K562 (cell line): ENCODE measurements at regions not wholly inside any gene's neighbourhood (a gene's known extent, or its start where the extent isn't known, plus 50 kb on each side); places are given as distances from the start of the nearest gene placed in this dataset.

Source experiments
- ATAC-seq: fragments of 200-7000 bp; cut with Tn5 transposase; 3 replicates; pipeline ENCODE4 v1.9.1; 2020; ENCODE audit warnings: moderate library complexity
- BruUV-seq: library from RNA; stranded (reverse); fragments of 400-500 nt; replicated peaks from 2 replicates; lab custom pipeline; 2021; lab: Mats Ljungman, UMichigan
- CTCF ChIA-PET: fragments of 300-600 bp; formaldehyde crosslinking; extraction: SDS; loops from one replicate; lab custom pipeline; 2021; ENCODE audit warnings: low intra/inter-chr PET ratio; lab: Yijun Ruan, JAX
- POLR2A ChIA-PET: fragments of 300-600, 350-650 bp; sonication (Branson Sonifier 250); formaldehyde crosslinking; extraction: SDS; loops from one replicate; lab custom pipeline; 2021; ENCODE audit warnings: antibody characterized with exemption, inconsistent platforms; lab: Yijun Ruan, JAX
- DNase-seq, 4 experiments: peaks; one replicate each; pipeline versions ENCODE4 v3.0.0 to v3.0.0-alpha.2; 2011 to 2018; ENCODE audit warnings: low spot score in 3 of 4, mixed read lengths in 3 of 4; ENCODE audit errors: extremely low read depth in 1 of 4
- FAIRE-seq: peaks from 2 replicates; lab custom pipeline; 2011; peaks lifted over from hg19 to GRCh38; lab: Jason Lieb, UNC
- H2AFZ ChIP-seq: 2 replicates; pipeline ENCODE4 v1.6.0; 2011; ENCODE audit warnings: low read depth, low read length, control low read depth, inconsistent platforms
- H3K27ac ChIP-seq: fragments of 200-600 bp; 3 replicates; pipeline ENCODE4 v1.8.0; 2011; ENCODE audit warnings: low read depth, mild to moderate bottlenecking, control low read depth, inconsistent platforms, low read length, moderate library complexity, mixed read lengths; ENCODE audit errors: extremely low read depth
- H3K27me3 ChIP-seq, 2 experiments: fragments of 300-600 bp in 1 of 2; 2 replicates in 1 of 2; 3 replicates in 1 of 2; pipeline versions ENCODE4 v1.6.0 to v1.8.0; 2011; ENCODE audit warnings: inconsistent platforms in 2 of 2, low read length in 2 of 2, mild to moderate bottlenecking in 1 of 2, mixed read lengths in 1 of 2, moderate library complexity in 1 of 2; ENCODE audit not compliant: control insufficient read depth in 2 of 2, insufficient read depth in 2 of 2
- H3K36me3 ChIP-seq: fragments of 300-600 bp; 3 replicates; pipeline ENCODE4 v1.8.0; 2011; ENCODE audit warnings: mild to moderate bottlenecking, low read length, inconsistent platforms; ENCODE audit not compliant: control insufficient read depth, insufficient read depth
- H3K4me1 ChIP-seq, 2 experiments: fragments of 200-600 bp in 1 of 2; replicated peaks in 1 of 2; 2 replicates in 1 of 2; 3 replicates in 1 of 2; pipeline versions ENCODE4 v1.5.1 to v1.8.0; 2011; ENCODE audit warnings: inconsistent platforms in 2 of 2, low read length in 2 of 2, mild to moderate bottlenecking in 1 of 2, mixed read lengths in 1 of 2, moderate library complexity in 1 of 2; ENCODE audit not compliant: control insufficient read depth in 2 of 2, insufficient read depth in 2 of 2
- H3K4me2 ChIP-seq: 2 replicates; pipeline ENCODE4 v1.6.1; 2011; ENCODE audit warnings: low read length, control low read depth, inconsistent platforms, mixed read lengths; ENCODE audit not compliant: insufficient read depth
- H3K4me3 ChIP-seq: fragments of 200-600 bp; sonication (generic), shearing (Covaris generic); 2 replicates; pipeline ENCODE4 v1.5.1; 2016; ENCODE audit warnings: control low read depth, inconsistent platforms
- H3K79me2 ChIP-seq: fragments of 200-600 bp; 3 replicates; pipeline ENCODE4 v1.8.0; 2011; ENCODE audit warnings: low read length, inconsistent platforms; ENCODE audit not compliant: control insufficient read depth, insufficient read depth
- H3K9ac ChIP-seq, 2 experiments: 2 replicates each; pipeline versions ENCODE4 v1.6.0 to v1.6.1; 2011; ENCODE audit warnings: low read depth in 2 of 2, low read length in 2 of 2, control low read depth in 1 of 2, inconsistent platforms in 1 of 2, mild to moderate bottlenecking in 1 of 2, mixed read lengths in 1 of 2; ENCODE audit not compliant: insufficient read depth in 1 of 2
- H3K9me1 ChIP-seq: one replicate; pipeline ENCODE4 v1.6.0; 2011; ENCODE audit warnings: inconsistent platforms, mild to moderate bottlenecking, low read length, moderate library complexity; ENCODE audit not compliant: control insufficient read depth, insufficient read depth
- H3K9me3 ChIP-seq: replicated peaks from 2 replicates; pipeline ENCODE4 v1.5.1; 2011; ENCODE audit warnings: low read depth, low read length, inconsistent platforms; ENCODE audit not compliant: control insufficient read depth, insufficient read depth
- H4K20me1 ChIP-seq: replicated peaks from 2 replicates; pipeline ENCODE4 v1.6.1; 2011; ENCODE audit warnings: low read length, inconsistent platforms, mixed read lengths; ENCODE audit not compliant: control insufficient read depth, insufficient read depth
- ARHGAP35 ChIP-seq: fragments of 450-650 bp; IDR thresholded peaks from 2 replicates; pipeline ENCODE4 v1.6.1; 2018; ENCODE audit not compliant: partially characterized antibody
- BCL6 ChIP-seq: fragments of 250-450 bp; sonication (Bioruptor Pico); IDR thresholded peaks from 2 replicates; pipeline ENCODE4 v1.4.0; 2020
- ETV5 ChIP-seq: sonication (generic); formaldehyde crosslinking; IDR thresholded peaks from 2 replicates; pipeline ENCODE4 v1.4.0; 2020; ENCODE audit warnings: low read depth, mild to moderate bottlenecking, missing genetic modification reagents
- GTF2B ChIP-seq: IDR thresholded peaks from 2 replicates; pipeline ENCODE4 v1.6.1; 2011; ENCODE audit not compliant: insufficient read length; ENCODE audit errors: extremely low read depth
- GTF2E2 ChIP-seq: fragments of 200-800 bp; sonication (Bioruptor generic); IDR thresholded peaks from 2 replicates; pipeline ENCODE4 v1.6.1; 2016; ENCODE audit warnings: missing genetic modification characterization, missing compliant biosample characterization
- HEY1 ChIP-seq: fragments of 250-450 bp; sonication (Bioruptor Pico); IDR thresholded peaks from 2 replicates; pipeline ENCODE4 v1.5.0; 2020; ENCODE audit warnings: mild to moderate bottlenecking, moderate library complexity, borderline replicate concordance
- KLF13 ChIP-seq: fragments of 450-650 bp; IDR thresholded peaks from 2 replicates; pipeline ENCODE4 v1.6.1; 2016; ENCODE audit warnings: missing genetic modification characterization, low read depth, mild to moderate bottlenecking, missing compliant biosample characterization, moderate library complexity, borderline replicate concordance
- MTA1 ChIP-seq: fragments of 450-650 bp; IDR thresholded peaks from 2 replicates; pipeline ENCODE4 v1.6.1; 2017; ENCODE audit warnings: borderline replicate concordance
- PTRF ChIP-seq: fragments of 450-650 bp; IDR thresholded peaks from 2 replicates; pipeline ENCODE4 v1.6.1; 2016; ENCODE audit warnings: mild to moderate bottlenecking, missing genetic modification characterization, missing compliant biosample characterization
- SAFB2 ChIP-seq: fragments of 200-400 bp; formaldehyde crosslinking; IDR thresholded peaks from 2 replicates; pipeline ENCODE4 v1.6.1; 2018; ENCODE audit warnings: borderline replicate concordance, low read length, low read depth, moderate library complexity; ENCODE audit not compliant: severe bottlenecking
- TAF9B ChIP-seq: fragments of 450-650 bp; IDR thresholded peaks from 2 replicates; pipeline ENCODE4 v1.6.1; 2018; ENCODE audit warnings: mild to moderate bottlenecking; ENCODE audit not compliant: partially characterized antibody
- TRIM25 ChIP-seq: fragments of 450-650 bp; IDR thresholded peaks from 2 replicates; pipeline ENCODE4 v1.7.0; 2016; ENCODE audit warnings: borderline replicate concordance
- WHSC1 ChIP-seq: IDR thresholded peaks from one replicate; pipeline ENCODE4 v1.6.1; 2012; ENCODE audit warnings: low read length, control low read depth, inconsistent platforms
- ZFP30 ChIP-seq: fragments of 250-450 bp; sonication (Bioruptor Pico); IDR thresholded peaks from 2 replicates; pipeline ENCODE4 v1.8.0; 2022; ENCODE audit warnings: moderate library complexity, mild to moderate bottlenecking, inconsistent platforms, borderline replicate concordance
- ZNF3 ChIP-seq: fragments of 250-450 bp; sonication (Bioruptor Pico); IDR thresholded peaks from 2 replicates; pipeline ENCODE4 v1.5.0; 2021; ENCODE audit warnings: mild to moderate bottlenecking, moderate library complexity
- ZNF511 ChIP-seq: sonication (generic); formaldehyde crosslinking; IDR thresholded peaks from 2 replicates; pipeline ENCODE4 v1.8.0; 2022; ENCODE audit warnings: mild to moderate bottlenecking, missing genetic modification reagents
- ZNF551 ChIP-seq: fragments of 250-450 bp; sonication (Bioruptor Pico); IDR thresholded peaks from 2 replicates; pipeline ENCODE4 v1.5.0; 2021; ENCODE audit warnings: mild to moderate bottlenecking, moderate library complexity
- ZNF668 ChIP-seq: fragments of 250-450 bp; sonication (Bioruptor Pico); IDR thresholded peaks from 2 replicates; pipeline ENCODE4 v1.8.0; 2022; ENCODE audit warnings: mild to moderate bottlenecking, inconsistent platforms
- WGBS: fragments of 100-300 bp; shearing (Covaris generic); methylation state at CpG from one replicate; pipeline ENCODE4 v1.1.6; 2016; ENCODE audit warnings: low coverage, mixed read lengths; ENCODE audit not compliant: insufficient coverage; ENCODE audit errors: missing lambda C conversion rate; 5-methylcytosine and 5-hydroxymethylcytosine counted together
- in situ Hi-C: fragments of 300-500 bp; cut with MboI; formaldehyde crosslinking; loops from 4 replicates; pipeline ENCODE4 v1.15.0; 2018; ENCODE audit warnings: inconsistent platforms, mixed read lengths
- intact Hi-C: fragments of 100-400 bp; cut with micrococcal nuclease; formaldehyde crosslinking; loops from 2 replicates; pipeline ENCODE4 v1.14.2; 2022
- TF ChIP-seq, protein P1 (sequence below): sonication (generic); formaldehyde crosslinking; IDR thresholded peaks from 2 replicates; pipeline ENCODE4 v1.8.1; 2023; ENCODE audit warnings: mild to moderate bottlenecking, missing genetic modification reagents

DNA sequence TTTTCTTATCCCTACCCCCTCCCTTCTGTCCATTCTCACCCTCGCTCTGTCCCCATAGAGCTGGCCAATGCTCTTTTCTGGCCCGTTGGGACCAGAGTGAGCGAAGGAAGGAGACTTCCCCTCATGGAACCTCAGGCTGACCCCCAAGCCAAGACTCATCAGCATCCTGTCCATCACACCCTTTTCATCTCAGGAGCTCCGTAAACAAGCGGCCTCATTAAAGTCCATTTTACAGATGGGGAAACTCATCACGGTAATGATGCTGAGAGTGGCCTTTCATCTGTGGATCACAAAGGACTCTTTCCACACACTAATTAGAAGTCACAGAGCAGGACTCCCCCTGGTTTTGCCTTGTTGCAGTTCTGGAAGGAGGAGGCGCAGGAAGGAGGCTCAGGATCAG lies 67.4 kb upstream of the SLC34A2 start:
- no peak overlapping the region for H3K27ac ChIP-seq
- TF ChIP-seq SAFB2 = no peak
- no peak for TF ChIP-seq BCL6 (CRISPR knock-in tag)
- TF ChIP-seq MTA1 = no peak
- TF ChIP-seq ETV5 (CRISPR knock-in tag) = no peak
- TF ChIP-seq WHSC1 = no peak
- TF ChIP-seq TAF9B = no peak
- TF ChIP-seq TRIM25 = no peak
- TF ChIP-seq KLF13 = no peak
- no peak for TF ChIP-seq PTRF (tag)
- no peak for TF ChIP-seq HEY1 (CRISPR knock-in tag)
- TF ChIP-seq ZNF668 (CRISPR knock-in tag) = no peak
- no peak for TF ChIP-seq ZFP30 (CRISPR knock-in tag)
- no peak for TF ChIP-seq ZNF551
- TF ChIP-seq ZNF511 (CRISPR knock-in tag) = no peak
- TF ChIP-seq ZNF3 (CRISPR knock-in tag) = no peak
- TF ChIP-seq GTF2B = no peak
- TF ChIP-seq GTF2E2 (tag) = no peak
- no peak for TF ChIP-seq ARHGAP35
- TF ChIP-seq, protein P1, sequence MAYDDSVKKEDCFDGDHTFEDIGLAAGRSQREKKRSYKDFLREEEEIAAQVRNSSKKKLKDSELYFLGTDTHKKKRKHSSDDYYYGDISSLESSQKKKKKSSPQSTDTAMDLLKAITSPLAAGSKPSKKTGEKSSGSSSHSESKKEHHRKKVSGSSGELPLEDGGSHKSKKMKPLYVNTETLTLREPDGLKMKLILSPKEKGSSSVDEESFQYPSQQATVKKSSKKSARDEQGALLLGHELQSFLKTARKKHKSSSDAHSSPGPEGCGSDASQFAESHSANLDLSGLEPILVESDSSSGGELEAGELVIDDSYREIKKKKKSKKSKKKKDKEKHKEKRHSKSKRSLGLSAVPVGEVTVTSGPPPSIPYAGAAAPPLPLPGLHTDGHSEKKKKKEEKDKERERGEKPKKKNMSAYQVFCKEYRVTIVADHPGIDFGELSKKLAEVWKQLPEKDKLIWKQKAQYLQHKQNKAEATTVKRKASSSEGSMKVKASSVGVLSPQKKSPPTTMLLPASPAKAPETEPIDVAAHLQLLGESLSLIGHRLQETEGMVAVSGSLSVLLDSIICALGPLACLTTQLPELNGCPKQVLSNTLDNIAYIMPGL = no peak
- H3K4me2 ChIP-seq = no peak overlapping the region
- no peaks in the 10 kb centered on the region for H3K9me1 ChIP-seq
- no peak overlapping the region for H3K9ac ChIP-seq
- no peaks in the 10 kb centered on the region for H3K4me1 ChIP-seq
- no peak for FAIRE-seq
- no TSS peak for BruUV-seq
- H3K27me3 ChIP-seq = peaks cover 5 to 16% of the 10 kb centered on the region in 2 experiments; a peak in 4 of 5 replicates
- DNase-seq = no peak
- intact Hi-C loops (no loop called here), in situ Hi-C loops (no loop called here)
- WGBS = 2% methylated on average over 6 of the region's 7 CpGs
- H3K79me2 ChIP-seq = no peaks in the 10 kb centered on the region
- H4K20me1 ChIP-seq = no peaks in the 10 kb centered on the region
- no peak overlapping the region for H3K4me3 ChIP-seq
- no peaks in the 10 kb centered on the region for H3K36me3 ChIP-seq
- H3K9me3 ChIP-seq = no peaks in the 10 kb centered on the region
- ChIA-PET CTCF (no interaction called here), POLR2A (no interaction called here)
- ATAC-seq = no peak
- H2AFZ ChIP-seq = no peak overlapping the region
